Fibroblast of skin of right biceps (primary cell): ENCODE measurements at regions not wholly inside any gene's neighbourhood (a gene's known extent, or its start where the extent isn't known, plus 50 kb on each side); places are given as distances from the start of the nearest gene placed in this dataset.

Experiments
- DNase-seq: peaks from one replicate; pipeline ENCODE4 v3.0.0-alpha.2; 2013

- DNase-seq: no peak
Measured at GRCh38 chr12:89946518-89947135, 238.0 kb upstream of the ATP2B1 start.

GRCh38 chr12:89945123-89945522 is 236.5 kb upstream of the ATP2B1 start:
- no peak for DNase-seq

GRCh38 chr12:89943463-89943862 is 234.8 kb upstream of the ATP2B1 start:
- DNase-seq: no peak

GRCh38 chr12:89941436-89941835 is 232.8 kb upstream of the ATP2B1 start:
- DNase-seq: no peak

- DNase-seq: peak; percentile 16
Measured at GRCh38 chr12:89939522-89940215, 231.0 kb upstream of the ATP2B1 start.

- DNase-seq: no peak
Measured at GRCh38 chr12:89936631-89937030, 228.0 kb upstream of the ATP2B1 start.

GRCh38 chr12:89935850-89936249 is 227.2 kb upstream of the ATP2B1 start:
- no peak for DNase-seq

GRCh38 chr12:89933911-89934310 is 225.3 kb upstream of the ATP2B1 start:
- peak; percentile 42 for DNase-seq

GRCh38 chr12:89932954-89933353 is 224.3 kb upstream of the ATP2B1 start:
- DNase-seq: peak; percentile 16

GRCh38 chr12:89928467-89928866 is 219.8 kb upstream of the ATP2B1 start:
- DNase-seq: no peak

GRCh38 chr12:89927226-89927698 is 218.6 kb upstream of the ATP2B1 start:
- DNase-seq: no peak

- no peak for DNase-seq
Measured at GRCh38 chr12:89924191-89924590, 215.6 kb upstream of the ATP2B1 start.

GRCh38 chr12:89923091-89923490 is 214.5 kb upstream of the ATP2B1 start:
- DNase-seq: peak; percentile 24

GRCh38 chr12:89920866-89921265 is 212.2 kb upstream of the ATP2B1 start:
- peak; percentile 8 for DNase-seq

GRCh38 chr12:89919241-89919906 is 210.7 kb upstream of the ATP2B1 start:
- no peak for DNase-seq

GRCh38 chr12:89918172-89918846 is 209.7 kb upstream of the ATP2B1 start:
- no peak for DNase-seq

- DNase-seq: no peak
Measured at GRCh38 chr12:89909753-89910152, 201.1 kb upstream of the ATP2B1 start.

- DNase-seq: no peak
Measured at GRCh38 chr12:89907659-89908058, 199.0 kb upstream of the ATP2B1 start.

- no peak for DNase-seq
Measured at GRCh38 chr12:89906824-89907223, 198.2 kb upstream of the ATP2B1 start.

GRCh38 chr12:89906178-89906577 is 197.5 kb upstream of the ATP2B1 start:
- DNase-seq: no peak

- DNase-seq: no peak
Measured at GRCh38 chr12:89901906-89902642, 193.4 kb upstream of the ATP2B1 start.

- DNase-seq: no peak
Measured at GRCh38 chr12:89901319-89901718, 192.7 kb upstream of the ATP2B1 start.

GRCh38 chr12:89899651-89900050 is 191.0 kb upstream of the ATP2B1 start:
- DNase-seq: no peak
